LHCN-M2 (cell line): ENCODE measurements at regions not wholly inside any gene's neighbourhood (a gene's known extent, or its start where the extent isn't known, plus 50 kb on each side); places are given as distances from the start of the nearest gene placed in this dataset.
"Not testable (repeated sequence)": the region's sequence is repeated elsewhere in the genome, so short reads cannot be mapped to it uniquely, and the experiment has no call there.

Source experiments
- DNase-seq: peaks from one replicate; pipeline ENCODE4 v3.0.0-alpha.2; 2012; ENCODE audit warnings: low read depth

DNA sequence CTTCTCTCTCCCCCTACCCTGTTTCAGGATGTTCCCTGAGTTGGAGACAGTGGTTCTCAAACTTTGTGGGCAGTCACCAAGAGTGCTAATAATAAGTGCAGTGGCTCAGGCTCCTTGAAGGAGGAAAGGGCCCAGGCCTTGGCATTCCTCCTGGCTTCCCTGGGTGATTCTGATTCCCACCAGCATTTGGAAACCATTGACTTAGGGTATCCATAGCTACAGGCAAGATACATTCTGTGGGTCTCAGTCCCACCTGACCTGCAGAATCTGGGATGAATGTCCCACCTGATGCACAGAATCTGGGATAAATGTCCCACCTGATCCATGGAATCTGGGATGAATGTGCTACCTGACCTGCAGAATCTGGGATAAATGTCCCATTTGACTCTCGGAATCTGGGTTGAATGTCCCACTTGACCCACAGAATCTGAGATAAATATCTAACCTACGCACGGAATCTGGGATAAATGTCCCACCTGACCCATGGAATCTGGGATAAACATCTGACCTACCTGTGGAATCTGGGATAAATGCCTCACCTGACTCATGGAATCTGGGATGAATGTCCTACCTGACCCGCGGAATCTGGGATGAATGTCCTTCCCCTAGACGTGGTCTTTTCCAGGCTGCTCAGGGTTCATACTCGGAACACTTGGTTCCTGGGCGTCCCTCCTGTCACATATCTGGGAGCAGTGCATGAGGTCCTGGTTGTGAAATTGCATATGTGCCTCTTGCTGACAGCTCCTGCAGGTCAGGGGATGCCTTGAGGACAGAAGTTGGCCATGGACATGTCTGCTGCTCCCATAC lies 136.7 kb upstream of the HS3ST2 start:
- DNase-seq, result no peak

DNA sequence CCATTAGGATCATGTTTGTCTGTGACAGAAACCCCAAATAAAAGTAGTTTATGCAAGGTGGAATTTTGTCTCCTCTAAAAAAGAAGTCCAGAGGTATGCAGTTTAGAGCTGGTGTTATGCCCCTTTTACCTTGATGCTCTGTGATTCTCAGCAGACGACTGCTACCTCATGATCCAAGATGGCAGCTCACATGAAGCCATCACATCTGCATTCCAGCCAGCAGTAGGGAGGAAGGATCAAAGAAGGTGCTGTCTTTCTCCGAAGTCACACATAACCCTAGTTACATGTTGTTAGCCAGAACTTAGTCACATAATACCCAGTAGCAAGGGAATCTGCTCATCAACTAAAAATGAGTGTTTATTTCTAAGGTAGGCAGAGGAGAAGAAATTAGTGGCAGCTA lies 135.7 kb upstream of the HS3ST2 start:
- no peak for DNase-seq

DNA sequence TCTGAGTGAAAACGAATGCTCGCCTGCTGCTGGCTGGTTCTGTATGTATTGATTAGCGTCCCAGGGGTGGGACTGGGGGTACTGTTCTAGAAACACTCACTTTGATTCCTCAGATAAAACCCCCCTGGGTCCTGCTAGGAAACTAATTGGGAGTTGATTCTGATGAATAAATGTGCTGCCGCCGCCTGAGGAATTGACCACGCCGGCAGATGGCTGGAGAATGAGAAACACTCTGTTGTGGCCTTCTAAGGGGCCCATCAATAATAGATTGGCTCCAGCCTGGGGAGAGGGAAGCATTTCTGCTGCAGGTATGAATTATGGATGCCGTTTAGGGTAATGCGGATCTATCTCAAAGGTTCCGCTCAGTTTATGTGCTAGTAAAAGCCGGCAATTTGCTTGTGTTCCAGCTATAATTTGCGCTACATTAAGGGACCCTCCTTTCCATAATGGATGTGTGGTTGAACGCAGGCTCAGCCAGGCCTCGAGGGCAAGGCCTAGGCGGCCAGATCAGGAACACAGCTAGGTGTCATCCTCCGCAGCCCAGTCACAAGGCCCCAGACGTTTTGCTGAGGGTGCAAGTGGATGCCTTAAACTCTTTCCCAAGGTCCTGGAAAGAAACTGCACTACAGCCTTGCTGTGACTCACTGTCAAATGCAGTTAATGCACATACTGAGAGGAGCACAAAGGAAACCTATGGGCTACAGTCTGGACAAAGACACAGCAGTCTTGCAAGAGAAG lies 132.2 kb upstream of the HS3ST2 start:
- DNase-seq, result no peak

DNA sequence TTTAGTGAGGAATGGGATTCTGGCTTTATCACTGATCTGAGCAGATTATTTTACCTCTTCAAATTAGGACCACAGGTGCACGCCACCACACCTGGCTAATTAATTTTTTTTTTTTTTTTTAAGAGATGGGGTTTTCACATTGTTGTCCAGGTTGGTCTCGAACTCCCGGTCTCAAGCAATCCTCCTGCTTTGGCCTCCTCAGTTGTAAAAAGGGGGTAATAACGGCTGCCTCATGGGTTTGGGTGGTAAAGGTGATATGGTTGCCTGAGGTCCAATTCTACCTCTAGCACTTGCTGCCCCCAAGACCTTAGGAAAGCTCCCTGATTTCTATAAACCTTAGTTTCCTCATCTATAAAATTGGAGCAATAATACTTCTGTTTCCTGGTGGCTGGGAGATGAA lies 130.7 kb upstream of the HS3ST2 start:
- no peak for DNase-seq

DNA sequence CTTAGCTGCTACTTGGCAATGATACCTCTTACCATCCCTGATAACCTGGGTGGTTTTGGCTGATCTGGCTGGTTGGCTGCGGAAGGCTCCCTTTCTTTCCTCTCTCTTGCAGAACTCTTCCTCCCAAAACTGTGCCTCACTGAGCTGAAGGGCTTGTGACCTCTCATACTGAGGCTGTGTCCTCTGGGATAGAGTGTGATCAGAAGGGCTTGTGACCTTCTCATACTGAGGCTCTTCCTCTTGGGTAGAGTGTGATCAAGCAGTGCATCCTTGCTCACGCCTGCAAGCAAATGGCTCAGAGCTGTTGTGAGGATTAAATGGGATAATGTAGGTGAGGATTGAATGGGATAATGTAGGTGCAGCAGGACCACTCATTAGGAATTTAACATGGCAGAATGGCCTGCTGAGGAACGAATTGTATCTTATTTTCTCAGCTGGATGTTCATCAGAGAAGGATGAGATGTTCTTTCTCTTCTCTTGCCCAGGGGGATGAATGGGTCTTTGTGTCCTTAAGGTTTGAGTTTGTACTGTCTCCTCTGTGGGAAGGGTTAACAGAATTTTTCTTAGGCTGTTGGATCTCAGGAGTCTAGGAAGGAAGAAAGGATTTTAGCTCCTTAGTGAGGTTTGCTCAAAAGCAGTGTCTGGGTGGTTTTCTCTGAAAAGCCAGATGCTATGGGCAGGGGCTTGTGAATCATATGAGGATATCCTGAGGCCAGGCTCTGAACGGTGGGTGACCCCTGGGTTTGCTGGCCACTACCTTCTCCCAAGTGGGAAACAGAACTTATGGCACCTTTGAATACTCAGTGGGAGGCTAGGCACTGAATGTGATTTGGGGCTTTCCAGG lies 130.0 kb upstream of the HS3ST2 start:
- DNase-seq, result no peak

DNA sequence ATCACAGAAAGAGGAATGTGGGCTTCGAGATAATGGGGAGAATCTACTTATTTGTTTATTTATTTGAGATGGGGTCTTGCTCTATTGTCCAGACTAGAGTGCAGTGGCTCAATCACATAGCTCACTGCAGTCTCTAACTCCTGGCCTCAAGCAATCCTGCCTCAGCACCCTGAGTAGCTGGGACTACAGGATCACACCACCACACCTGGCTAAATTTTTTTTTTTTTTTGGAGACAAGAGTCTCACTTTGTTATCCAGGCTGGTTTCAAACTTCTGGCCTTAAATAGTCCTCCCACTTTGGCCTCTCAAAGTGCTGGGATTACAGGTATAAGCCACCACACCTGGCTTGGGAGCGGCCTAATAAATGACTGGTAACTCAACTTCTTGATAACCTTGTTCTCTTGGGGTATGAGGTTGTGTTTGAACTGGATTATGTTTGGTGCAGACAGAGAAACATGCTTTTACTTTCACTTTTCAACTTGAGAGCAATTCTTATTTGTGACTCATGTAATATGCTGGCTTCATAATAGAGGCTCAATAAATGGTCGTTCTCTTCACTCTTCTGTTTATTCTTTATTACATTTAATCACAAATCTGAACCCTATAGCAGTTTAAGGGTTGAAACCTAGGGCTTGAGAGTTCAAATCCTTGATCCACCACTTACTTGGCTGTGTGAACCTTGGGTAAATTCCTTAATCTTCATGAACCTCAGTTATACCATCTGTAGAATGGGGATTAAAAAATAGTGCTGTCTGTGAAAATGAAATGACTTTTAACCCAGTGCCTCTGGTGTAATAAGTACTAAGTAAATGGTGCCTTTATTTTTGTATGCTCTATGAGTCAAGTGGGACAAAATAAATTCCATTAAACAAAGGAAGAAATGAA lies 129.1 kb upstream of the HS3ST2 start:
- DNase-seq, result peak; percentile 63

DNA sequence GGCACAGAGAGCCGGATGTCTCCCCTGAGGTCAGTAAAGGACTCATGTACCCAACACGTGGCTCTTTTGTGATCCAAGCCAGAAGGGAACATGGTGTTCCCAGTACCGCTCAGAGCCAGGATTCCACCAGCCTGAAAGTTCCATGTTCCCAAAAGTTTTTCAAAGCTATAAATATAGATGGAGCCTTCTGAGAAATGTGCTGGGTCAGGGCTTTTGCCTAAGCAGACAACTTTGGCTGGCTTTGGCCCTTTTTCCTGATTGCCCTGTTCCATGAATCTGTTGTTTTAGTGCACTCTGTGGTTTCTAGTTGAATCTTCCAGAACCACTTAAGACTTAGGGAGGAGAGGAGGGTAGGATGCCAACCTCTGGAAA lies 128.5 kb upstream of the HS3ST2 start:
- peak; percentile 90 for DNase-seq

DNA sequence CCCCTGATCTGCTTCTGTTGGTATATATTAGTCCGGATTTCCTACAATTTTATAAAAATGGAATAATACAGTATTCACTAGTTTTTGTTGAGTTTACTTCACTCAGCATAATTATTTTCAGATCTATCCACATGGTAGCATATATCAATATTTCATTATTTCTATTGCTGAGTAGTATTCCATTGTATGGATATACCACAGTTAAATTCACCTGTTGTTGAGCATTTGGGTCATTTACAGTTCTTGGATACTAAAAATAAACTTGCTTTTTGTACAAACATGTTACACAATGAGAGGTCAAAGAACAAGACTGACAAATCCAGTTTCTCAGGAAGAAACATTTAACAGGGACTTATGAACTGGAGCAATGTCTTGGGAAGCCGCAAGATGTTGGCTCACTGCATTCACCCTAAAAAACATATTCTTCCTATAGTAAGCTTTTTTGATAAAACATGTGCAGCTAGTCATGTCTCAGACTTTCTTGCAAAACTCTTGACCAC lies 126.9 kb upstream of the HS3ST2 start:
- peak; percentile 36 for DNase-seq

DNA sequence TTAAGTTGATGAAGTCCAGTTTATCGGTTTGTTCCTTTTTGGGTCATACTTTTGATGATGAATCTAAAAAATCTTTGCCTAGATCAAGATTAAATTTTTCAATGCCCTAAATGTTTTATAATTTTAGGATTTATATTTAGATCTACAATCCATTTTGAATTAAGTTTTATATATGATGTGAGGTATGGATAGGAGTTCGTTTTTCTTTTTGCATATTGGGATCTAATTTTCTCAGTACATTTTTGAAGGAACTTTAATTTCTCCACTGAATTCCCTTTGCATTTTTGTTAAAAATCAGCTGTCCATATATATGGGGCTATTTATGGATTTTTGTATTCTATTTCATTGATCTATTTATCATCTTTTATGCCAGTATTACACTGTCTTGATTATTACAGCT lies 125.5 kb upstream of the HS3ST2 start:
- no peak for DNase-seq

DNA sequence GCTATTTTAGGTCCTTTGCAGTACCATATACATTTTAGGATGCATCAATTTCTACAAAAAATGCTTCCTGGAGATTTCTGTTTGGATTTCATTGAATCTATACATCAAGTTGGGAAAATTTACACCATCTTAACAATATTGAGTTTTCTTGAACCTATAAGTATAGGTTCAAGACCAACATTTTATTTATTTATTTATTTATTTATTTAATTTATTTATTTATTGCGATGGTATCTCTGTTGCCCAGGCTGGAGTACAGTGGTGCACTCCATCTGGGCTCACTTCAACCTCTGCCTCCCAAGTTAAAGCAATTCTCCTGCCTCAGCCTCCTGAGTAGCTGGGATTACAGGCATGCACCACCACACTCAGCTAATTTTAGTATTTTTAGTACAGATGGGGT lies 125.0 kb upstream of the HS3ST2 start:
- no peak for DNase-seq

DNA sequence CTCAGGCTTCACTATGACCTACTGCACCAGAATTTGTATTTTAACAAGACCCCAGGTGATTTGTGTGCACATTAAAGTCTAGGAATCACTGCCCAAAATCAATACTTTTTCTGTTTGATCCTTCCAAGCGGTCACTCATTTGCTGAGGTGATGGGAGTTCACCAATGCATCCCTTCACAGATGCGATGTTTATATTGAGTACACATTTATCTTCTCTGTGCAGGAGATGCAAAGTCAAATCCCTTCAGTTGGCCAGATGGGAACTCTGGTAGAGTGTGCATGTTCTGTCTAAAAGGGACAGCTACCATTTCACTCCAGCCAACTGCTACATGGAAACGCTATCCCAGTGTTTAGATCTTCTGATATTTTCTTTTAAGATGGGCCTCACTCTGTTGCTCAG lies 122.6 kb upstream of the HS3ST2 start:
- no peak for DNase-seq

DNA sequence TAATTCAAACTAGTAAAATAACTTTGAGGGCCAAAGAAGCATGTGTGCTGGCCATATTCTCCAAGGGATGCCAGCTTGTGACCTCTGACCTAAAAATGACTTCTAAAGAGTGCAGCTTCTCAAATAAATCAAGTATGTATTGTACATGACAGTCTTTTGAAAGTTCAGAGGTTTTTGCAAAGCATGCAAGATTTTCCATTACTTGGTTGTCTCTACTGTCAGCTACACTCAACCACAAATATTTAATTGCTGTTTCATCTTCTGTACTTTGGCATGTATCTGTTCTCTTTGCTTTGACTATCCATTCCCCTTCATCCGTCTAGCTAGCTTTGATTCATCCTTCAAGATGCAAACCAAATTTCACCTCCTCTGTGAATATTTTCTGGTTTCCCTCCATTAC lies 121.9 kb upstream of the HS3ST2 start:
- DNase-seq, result peak; percentile 69

DNA sequence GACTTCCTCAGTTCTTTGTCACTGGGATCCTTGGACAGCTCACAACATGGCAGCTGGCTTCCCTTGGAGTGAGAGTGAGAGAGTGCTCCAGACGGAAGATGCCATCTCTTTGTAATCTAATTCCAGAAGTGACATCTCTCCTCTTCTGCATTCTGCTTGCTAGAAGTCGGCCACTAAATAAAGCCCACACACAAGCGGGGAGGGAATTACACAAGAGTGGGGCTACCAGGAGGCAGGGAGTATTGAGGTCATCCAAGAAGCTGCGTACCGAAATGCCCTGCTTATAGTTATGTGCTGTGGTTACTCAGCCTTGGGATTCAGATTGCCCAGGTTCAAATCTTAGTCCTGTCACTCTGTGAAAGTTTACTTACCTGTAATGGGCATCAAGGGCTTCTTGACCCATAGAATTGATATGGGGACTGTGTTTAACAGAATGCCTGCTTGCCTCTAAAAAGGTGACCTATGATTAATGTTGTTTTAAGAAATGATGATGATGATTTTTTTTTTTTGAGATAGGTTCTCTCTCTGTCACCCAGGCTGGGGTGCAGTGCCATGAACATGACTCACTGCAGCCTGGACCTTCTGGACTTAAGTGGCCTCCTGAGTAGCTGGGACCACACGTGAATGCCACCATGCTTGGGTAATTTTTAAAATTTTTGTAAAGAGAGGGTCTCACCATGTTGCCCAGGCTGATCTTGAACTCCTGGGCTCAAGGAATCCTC lies 120.9 kb upstream of the HS3ST2 start:
- DNase-seq, result no peak

DNA sequence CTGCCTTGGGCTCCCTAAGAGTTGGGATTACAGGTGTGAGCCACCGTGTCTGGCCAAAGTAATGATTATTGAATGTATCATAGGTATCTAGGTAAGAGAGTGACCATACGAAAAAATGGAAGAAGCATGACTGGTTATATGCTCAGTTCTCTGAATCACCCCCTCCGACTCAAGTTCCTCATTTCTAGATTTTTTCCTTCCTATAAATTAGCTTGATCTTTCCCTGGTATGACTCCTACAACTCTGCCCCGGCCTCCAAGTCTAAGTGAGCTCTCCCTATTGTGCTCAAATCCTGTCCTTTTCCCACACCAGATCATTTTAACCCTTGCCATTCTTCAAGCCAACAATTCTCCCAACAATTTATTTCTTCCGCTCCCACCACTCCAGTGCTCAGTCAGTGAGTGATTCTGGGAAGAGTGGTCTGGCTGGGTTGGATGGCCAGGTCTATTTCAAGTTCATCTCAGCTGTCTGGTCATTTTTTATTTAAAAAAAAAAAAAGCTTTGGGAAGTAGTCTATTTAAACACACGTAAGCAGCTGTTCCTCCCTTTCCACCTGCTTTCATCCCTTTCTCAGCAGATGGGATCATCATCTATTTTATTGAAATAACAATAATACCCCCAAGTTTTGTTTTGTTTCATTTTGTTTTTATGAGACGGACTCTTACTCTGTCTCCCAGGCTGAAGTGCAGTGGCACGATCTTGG lies 120.2 kb upstream of the HS3ST2 start:
- peak; percentile 70 for DNase-seq

DNA sequence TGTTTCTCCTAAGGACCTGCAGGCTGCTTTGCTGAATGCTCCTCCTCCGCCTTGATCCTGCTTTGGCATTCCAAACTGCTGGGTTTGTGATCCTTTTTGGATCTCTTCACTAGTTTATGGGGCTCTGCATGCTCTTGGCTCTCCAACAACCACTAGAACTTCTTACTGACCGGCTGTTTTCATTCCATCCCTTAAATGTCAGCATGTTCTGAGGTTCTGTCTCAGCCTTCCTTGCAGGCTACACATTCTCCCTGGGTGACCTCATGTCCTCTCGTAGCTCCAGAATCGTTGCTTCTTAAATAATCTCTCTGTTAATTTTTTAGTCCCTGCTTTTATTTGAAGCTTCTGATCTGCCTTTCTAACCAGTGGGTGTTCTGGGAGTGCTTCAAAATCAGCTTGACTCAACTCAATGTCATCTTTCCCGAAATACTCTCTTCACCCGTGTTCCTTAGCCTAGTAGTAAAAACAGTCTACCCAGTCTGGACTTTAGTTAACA lies 119.0 kb upstream of the HS3ST2 start:
- DNase-seq, result peak; percentile 94

DNA sequence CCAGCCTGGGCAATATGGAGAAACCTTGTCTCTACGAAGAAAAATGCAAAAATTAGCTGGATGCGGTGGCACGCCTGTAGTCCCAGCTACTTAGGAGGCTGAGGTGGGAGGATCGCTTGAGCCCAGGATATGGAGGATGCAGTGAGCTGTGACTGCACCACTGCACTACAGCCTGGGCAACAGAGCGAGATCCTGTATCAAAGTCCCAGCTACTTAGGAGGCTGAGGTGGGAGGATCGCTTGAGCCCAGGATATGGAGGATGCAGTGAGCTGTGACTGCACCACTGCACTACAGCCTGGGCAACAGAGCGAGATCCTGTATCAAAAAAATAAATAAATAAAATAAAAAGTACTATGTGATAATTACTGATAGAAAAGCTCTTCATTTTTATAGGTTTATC lies 118.2 kb upstream of the HS3ST2 start:
- not testable (repeated sequence) for DNase-seq

DNA sequence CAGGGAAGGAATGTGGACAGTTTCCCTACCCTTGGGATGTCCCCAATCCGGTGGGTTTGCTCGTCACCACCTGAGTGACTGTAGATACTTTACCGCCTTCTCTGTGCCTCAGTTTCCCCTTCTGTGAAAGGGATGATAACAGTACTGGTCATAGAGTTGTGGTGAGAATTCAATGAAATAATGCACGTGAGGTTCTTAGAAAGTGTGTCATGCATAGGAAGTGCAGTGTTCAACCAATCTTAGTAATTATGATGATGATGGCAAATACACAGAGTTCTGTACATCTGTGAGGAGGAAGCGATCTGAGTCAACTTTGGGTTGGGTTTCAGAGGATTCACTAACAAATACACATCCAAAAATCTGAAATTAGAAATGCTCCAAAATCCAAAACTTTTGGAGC lies 114.6 kb upstream of the HS3ST2 start:
- DNase-seq, result no peak

DNA sequence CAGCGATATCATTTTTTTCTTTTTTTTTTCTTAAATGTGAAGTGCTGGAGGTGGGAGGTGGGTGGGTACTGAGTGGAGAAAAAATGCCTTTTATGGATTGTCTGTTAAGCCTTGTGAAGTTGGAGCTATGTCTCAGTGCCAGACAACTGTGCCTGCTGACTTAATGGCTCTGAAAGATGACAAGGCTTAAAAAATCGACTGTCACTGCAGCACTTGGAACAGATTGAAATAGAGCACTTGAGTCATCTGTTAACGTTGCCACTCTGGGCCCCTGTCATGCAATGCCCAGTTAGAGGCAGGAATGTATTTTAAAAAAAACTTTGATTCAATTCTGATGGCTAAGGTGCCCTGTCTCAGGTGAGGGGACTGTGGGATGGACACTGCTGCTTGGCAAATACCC lies 108.2 kb upstream of the HS3ST2 start:
- DNase-seq, result no peak

DNA sequence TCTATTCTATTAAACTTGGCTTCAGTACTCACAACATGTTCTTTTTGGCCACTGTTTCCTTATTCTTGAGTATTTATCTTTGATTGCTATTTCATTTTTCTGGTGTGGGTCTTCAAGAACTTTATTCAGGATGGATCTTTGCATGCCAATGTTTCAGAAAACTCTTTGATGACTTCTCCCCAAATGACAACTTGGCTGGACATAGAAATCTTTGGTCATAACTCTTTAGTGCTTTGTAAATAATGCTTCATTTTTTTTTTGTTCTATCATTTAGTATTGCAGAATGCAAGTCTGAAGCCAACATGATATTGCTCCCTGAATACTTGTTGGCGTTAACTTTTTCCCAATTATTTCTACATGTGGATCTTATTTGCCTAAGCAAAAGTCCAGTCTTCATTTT lies 103.6 kb upstream of the HS3ST2 start:
- DNase-seq, result no peak

DNA sequence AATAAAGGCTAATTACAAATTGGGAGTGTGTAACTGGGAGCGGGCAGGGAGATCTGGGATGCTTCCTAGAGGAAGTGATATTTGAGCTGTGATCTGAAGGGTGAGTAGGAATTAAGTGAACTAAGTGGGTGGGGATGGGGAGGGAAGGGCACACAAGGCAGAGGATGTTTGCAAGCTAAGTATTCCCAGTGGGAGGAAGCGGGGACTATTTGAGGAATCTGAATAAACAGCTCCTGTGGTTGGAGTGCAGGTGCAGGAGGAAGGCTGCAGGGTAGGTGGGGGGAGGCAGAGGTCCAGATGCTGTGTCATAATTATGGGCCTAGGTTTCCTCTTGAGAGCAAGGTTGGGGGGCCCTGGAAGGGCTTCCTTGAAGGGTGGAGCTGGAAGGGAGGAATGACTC lies 102.1 kb upstream of the HS3ST2 start:
- DNase-seq, result no peak
